WTC11 (cell line): ENCODE measurements at regions not wholly inside any gene's neighbourhood (a gene's known extent, or its start where the extent isn't known, plus 50 kb on each side); places are given as distances from the start of the nearest gene placed in this dataset.
A peak's percentile ranks its signal among the peaks of the same experiment; 100 is the strongest.
"Not testable (repeated sequence)": the region's sequence is repeated elsewhere in the genome, so short reads cannot be mapped to it uniquely, and the experiment has no call there.

Experiments
- ATAC-seq: fragments of 200-7000 bp; cut with Tn5 transposase; 2 replicates; pipeline ENCODE4 v1.10.0; 2021; ENCODE audit warnings: mild to moderate bottlenecking, moderate library complexity
- CTCF ChIA-PET: fragments of 300-600 bp; sonication (Branson Sonifier 250); formaldehyde crosslinking; loops from one replicate; lab custom pipeline; 2021; ENCODE audit warnings: antibody characterized with exemption; lab: Charles Lee
- POLR2A ChIA-PET: fragments of 350-600 bp; sonication (Branson Sonifier 250); formaldehyde crosslinking; loops from one replicate; lab custom pipeline; 2021; ENCODE audit warnings: antibody characterized with exemption; lab: Charles Lee
- DNase-seq: peaks from one replicate; pipeline ENCODE4 v3.0.0; 2021; ENCODE audit warnings: low spot score
- H3K27ac Mint-ChIP-seq: 2 replicates; pipeline ENCODE4 v1.8.0; 2021; ENCODE audit warnings: mixed read lengths
- H3K27me3 Mint-ChIP-seq: 2 replicates; pipeline ENCODE4 v1.8.0; 2021; ENCODE audit warnings: low read depth, mild to moderate bottlenecking, moderate library complexity, mixed read lengths
- H3K36me3 Mint-ChIP-seq: 2 replicates; pipeline ENCODE4 v1.8.0; 2021; ENCODE audit warnings: mixed read lengths
- H3K4me1 Mint-ChIP-seq: 2 replicates; pipeline ENCODE4 v1.8.0; 2022; ENCODE audit warnings: mixed read lengths
- H3K4me3 Mint-ChIP-seq: 2 replicates; pipeline ENCODE4 v1.8.0; 2021; ENCODE audit warnings: mild to moderate bottlenecking, moderate library complexity, mixed read lengths
- H3K9me3 Mint-ChIP-seq: 2 replicates; pipeline ENCODE4 v1.8.0; 2021; ENCODE audit warnings: mixed read lengths
- ZNF423 ChIP-seq: fragments of 250-450 bp; sonication (Bioruptor Pico); IDR thresholded peaks from 2 replicates; pipeline ENCODE4 v2.1.2; 2022; ENCODE audit warnings: mild to moderate bottlenecking, moderate library complexity
- ZNF512 ChIP-seq: sonication (generic); formaldehyde crosslinking; IDR thresholded peaks from 2 replicates; pipeline ENCODE4 v1.8.1; 2022; ENCODE audit warnings: missing genetic modification reagents, borderline replicate concordance
- TF ChIP-seq, protein P1 (sequence below): fragments of 200-600 bp; IDR thresholded peaks from 2 replicates; pipeline ENCODE4 v1.8.0; 2022; ENCODE audit warnings: antibody characterized with exemption

DNA sequence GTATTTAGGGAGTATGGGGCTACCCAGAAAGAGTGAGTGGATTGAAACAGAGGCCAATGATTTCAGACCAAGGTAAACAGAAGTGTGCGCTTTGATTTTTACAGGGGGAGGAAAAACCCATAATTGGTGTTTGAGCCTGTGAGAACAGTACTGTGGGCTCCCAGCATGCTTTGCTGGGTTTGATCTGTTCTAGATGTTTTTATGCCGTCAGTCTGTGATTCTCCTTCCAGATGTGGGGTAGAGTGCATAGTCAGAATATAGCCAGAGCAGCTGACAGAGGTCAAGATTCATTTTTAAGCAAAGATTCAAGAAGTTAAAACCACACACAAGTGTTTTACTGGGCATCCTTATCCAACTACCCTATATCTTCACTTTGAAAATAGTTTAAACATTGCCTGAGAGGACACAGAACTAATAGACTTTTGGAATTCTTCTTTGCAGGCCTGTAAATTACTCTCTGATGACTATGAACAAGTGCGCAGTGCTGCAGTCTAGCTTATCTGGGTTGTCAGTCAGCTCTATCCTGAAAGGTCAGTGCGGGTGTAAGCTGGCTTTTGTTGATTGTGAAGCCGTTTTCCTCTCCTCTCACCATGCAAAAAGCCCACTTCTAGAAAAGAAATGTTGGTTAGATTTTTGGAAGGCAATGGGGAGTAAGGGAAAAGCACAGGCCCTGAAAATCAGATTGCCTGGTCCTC lies 216.2 kb upstream of the VKORC1L1 start:
- H3K4me1 Mint-ChIP-seq, H3K4me3 Mint-ChIP-seq, H3K27ac Mint-ChIP-seq, ATAC-seq, H3K9me3 Mint-ChIP-seq, H3K27me3 Mint-ChIP-seq, DNase-seq, POLR2A ChIA-PET, CTCF ChIA-PET, H3K36me3 Mint-ChIP-seq: not testable (repeated sequence)

DNA sequence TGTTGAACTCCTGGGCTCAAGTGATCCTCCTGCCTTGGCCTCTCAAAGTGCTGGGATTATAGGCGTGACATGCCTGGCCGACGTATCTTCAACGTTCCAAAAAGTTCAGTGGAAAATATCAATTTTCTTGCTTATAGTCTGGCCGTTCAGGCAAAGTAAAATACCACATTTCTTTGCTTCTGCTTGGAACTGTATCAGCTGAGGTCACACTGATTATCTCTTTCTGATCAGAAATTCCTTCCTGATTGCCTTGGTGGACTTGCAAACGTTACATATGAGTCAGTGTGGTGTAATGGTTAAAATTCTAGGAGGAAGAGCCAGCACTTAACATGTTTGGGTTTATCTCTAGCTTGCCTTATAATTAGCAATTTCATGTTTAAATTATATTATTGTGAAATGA lies 189.5 kb upstream of the VKORC1L1 start:
- DNase-seq, H3K9me3 Mint-ChIP-seq, H3K4me3 Mint-ChIP-seq, H3K27me3 Mint-ChIP-seq, CTCF ChIA-PET, POLR2A ChIA-PET, H3K27ac Mint-ChIP-seq, H3K4me1 Mint-ChIP-seq, H3K36me3 Mint-ChIP-seq, ATAC-seq: not testable (repeated sequence)

- not testable (repeated sequence) for H3K4me3 Mint-ChIP-seq
Observed at GRCh38 chr7:65699026-65699714, 173.7 kb upstream of the VKORC1L1 start.

GRCh38 chr7:65699715-65700356 lies 173.0 kb upstream of the VKORC1L1 start:
- CTCF ChIA-PET, H3K9me3 Mint-ChIP-seq, DNase-seq, H3K4me3 Mint-ChIP-seq, H3K36me3 Mint-ChIP-seq, POLR2A ChIA-PET, H3K4me1 Mint-ChIP-seq, H3K27ac Mint-ChIP-seq, ATAC-seq, H3K27me3 Mint-ChIP-seq: not testable (repeated sequence)

More at GRCh38 chr7:65699026-65699714, 173.7 kb upstream of the VKORC1L1 start:
- H3K36me3 Mint-ChIP-seq, H3K27me3 Mint-ChIP-seq, DNase-seq, POLR2A ChIA-PET, H3K4me1 Mint-ChIP-seq, ATAC-seq, H3K27ac Mint-ChIP-seq, H3K9me3 Mint-ChIP-seq, CTCF ChIA-PET: not testable (repeated sequence)

DNA sequence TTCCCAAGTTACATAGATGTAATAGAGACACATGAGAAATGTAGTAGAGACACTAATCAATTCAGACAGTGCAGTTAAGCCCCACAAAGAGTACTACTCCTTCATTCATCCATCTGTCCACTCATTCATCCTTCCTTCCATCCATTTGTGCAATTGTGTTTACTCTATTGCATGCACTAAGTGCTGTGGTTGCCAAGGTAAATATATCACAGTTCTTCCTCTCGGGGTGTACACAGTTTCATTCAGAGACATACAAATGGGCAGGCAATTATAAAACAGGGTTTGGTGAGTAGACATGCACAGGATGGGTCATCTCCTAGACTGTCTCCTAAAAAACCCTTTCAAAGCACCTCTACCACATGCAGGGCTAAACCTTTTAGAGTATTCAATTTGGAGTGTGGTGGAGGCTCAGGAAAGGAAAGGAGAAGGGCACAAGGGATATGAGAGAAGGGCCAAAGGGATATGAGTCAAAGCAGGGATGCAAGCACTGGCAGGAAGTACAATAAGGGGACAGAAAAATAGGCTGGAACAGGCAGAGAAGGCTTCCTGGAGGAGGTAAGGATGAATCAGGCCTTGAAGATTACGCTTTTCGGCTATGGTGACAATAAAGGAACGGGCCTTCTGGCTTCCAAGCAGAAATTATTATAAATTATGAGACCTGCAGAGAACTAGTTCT lies 153.6 kb upstream of the VKORC1L1 start:
- H3K4me3 Mint-ChIP-seq, H3K4me1 Mint-ChIP-seq, CTCF ChIA-PET, DNase-seq, H3K27me3 Mint-ChIP-seq, POLR2A ChIA-PET, H3K27ac Mint-ChIP-seq, H3K36me3 Mint-ChIP-seq, ATAC-seq, H3K9me3 Mint-ChIP-seq: not testable (repeated sequence)

DNA sequence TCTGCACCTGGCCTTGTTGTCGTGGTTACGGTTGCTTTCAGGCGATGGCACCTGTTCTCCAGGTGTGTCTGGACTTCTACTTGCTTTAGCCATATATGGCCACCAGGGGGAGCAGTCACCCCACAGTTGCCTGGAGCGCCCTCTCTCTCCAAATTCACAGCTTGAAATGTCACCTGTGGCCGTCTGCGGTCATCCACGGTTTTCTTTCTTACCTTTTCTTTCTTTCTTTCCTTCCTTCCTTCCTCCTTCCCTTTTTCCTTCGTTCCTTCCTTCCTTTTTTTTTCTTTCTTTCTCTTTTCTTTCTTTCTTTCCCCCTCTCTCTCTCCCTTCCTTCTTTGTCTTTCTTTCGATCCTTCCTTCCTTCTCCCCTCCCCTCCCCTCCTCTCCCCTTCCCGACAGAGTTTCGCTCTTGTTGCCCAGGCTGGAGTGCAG lies 150.5 kb upstream of the VKORC1L1 start:
- ATAC-seq (peak; percentile 80), DNase-seq (peak; percentile 78)
- CTCF ChIA-PET: interaction anchor here (0.5 to 0.8 kb wide), 5 partner anchors 28 to 506 kb away, joined by 3 to 20 read pairs (median 3); no protein-coding TSS in a partner anchor
- POLR2A ChIA-PET: interaction anchor here (0.5 kb wide), 1 partner anchor 470 kb away, joined by 3 read pairs; no protein-coding TSS in a partner anchor
- TF ChIP-seq ZNF423 (CRISPR knock-in tag) (no peak), ZNF512 (peak; percentile 95)
- TF ChIP-seq, protein P1, sequence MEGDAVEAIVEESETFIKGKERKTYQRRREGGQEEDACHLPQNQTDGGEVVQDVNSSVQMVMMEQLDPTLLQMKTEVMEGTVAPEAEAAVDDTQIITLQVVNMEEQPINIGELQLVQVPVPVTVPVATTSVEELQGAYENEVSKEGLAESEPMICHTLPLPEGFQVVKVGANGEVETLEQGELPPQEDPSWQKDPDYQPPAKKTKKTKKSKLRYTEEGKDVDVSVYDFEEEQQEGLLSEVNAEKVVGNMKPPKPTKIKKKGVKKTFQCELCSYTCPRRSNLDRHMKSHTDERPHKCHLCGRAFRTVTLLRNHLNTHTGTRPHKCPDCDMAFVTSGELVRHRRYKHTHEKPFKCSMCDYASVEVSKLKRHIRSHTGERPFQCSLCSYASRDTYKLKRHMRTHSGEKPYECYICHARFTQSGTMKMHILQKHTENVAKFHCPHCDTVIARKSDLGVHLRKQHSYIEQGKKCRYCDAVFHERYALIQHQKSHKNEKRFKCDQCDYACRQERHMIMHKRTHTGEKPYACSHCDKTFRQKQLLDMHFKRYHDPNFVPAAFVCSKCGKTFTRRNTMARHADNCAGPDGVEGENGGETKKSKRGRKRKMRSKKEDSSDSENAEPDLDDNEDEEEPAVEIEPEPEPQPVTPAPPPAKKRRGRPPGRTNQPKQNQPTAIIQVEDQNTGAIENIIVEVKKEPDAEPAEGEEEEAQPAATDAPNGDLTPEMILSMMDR: peak; percentile 81
- Mint-ChIP-seq H3K4me1 (no peaks in the 10 kb centered on the region), H3K36me3 (peaks cover 3% of the 10 kb centered on the region; the same call in 1 of the 2 replicates), H3K4me3 (no peak overlapping the region), H3K27ac (peak overlapping the region; percentile 45; the same call in 1 of the 2 replicates), H3K27me3 (no peaks in the 10 kb centered on the region), H3K9me3 (no peaks in the 10 kb centered on the region)

DNA sequence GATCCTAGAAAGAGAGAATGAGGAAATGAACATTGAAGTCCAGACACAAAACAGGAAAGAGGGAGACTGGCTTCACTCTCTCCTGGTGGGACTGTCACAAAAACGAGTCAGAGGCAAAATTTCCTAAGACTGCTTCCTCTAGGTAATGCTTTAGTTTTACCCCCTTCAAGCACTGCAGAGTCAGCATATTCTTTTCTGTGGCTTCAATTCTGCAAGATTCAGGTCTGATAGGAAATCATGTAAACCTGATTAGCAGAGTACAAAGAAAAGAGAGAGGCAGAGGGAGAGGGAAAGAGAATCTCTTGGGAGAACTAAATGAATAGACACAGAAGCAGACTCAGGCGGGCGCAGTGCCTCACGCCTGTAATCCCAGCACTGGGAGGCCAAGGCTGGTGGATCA lies 145.7 kb upstream of the VKORC1L1 start:
- H3K9me3 Mint-ChIP-seq, H3K27me3 Mint-ChIP-seq, H3K27ac Mint-ChIP-seq, ATAC-seq, POLR2A ChIA-PET, H3K4me3 Mint-ChIP-seq, H3K4me1 Mint-ChIP-seq, DNase-seq, CTCF ChIA-PET, H3K36me3 Mint-ChIP-seq: not testable (repeated sequence)
